Vagina (tissue), 2 donors: ENCODE measurements at regions not wholly inside any gene's neighbourhood (a gene's known extent, or its start where the extent isn't known, plus 50 kb on each side); places are given as distances from the start of the nearest gene placed in this dataset.

Experiments
- CTCF ChIP-seq, 3 experiments: fragments of 450-650 bp in 2 of 3; fragments of 200-600 bp in 1 of 3; sonication (generic) in 1 of 3; IDR thresholded peaks; one replicate each; pipeline ENCODE4 v1.5.1; 2017 to 2019; ENCODE audit warnings: antibody characterized with exemption in 3 of 3, mild to moderate bottlenecking in 2 of 3, moderate library complexity in 2 of 3
- POLR2A ChIP-seq, 2 donors: fragments of 450-650 bp; IDR thresholded peaks; one replicate each; pipeline ENCODE4 v1.6.1; 2017; ENCODE audit warnings: antibody characterized with exemption in 2 of 2, mild to moderate bottlenecking in 2 of 2, moderate library complexity in 2 of 2

GRCh38 chr13:61756031-61756430, 340.4 kb upstream of the PCDH20 start:
- TF ChIP-seq CTCF (IDR thresholded peaks at IDR 0.05): no peak
- no peak for TF ChIP-seq POLR2A (IDR thresholded peaks at IDR 0.05)
